ENCODE measurements at regions not wholly inside any gene's neighbourhood (a gene's known extent, or its start where the extent isn't known, plus 50 kb on each side); places are given as distances from the start of the nearest gene placed in this dataset.

DNA sequence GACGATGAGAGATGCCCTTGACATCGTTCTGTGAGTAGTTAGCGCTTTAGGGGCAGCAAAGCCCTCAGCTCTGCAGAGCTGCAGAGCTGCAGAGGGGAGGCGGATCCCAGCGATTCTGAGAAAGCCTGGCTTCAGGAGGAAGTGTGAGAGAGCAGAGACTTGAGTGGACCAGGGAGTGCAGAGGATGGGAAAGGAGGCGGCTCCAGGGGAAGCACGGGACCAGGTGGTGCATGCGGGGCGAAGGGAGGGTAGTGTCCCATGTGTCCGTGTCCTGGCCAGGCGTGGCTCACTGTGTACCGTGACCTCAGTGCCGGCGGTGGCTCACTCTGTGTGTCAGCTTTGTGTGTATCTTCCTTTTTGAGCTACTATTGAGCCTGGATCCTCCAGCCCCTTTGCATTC lies 250.8 kb upstream of the PITRM1 start:
- TF ChIP-seq, protein P1, sequence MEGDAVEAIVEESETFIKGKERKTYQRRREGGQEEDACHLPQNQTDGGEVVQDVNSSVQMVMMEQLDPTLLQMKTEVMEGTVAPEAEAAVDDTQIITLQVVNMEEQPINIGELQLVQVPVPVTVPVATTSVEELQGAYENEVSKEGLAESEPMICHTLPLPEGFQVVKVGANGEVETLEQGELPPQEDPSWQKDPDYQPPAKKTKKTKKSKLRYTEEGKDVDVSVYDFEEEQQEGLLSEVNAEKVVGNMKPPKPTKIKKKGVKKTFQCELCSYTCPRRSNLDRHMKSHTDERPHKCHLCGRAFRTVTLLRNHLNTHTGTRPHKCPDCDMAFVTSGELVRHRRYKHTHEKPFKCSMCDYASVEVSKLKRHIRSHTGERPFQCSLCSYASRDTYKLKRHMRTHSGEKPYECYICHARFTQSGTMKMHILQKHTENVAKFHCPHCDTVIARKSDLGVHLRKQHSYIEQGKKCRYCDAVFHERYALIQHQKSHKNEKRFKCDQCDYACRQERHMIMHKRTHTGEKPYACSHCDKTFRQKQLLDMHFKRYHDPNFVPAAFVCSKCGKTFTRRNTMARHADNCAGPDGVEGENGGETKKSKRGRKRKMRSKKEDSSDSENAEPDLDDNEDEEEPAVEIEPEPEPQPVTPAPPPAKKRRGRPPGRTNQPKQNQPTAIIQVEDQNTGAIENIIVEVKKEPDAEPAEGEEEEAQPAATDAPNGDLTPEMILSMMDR (IDR thresholded peaks at IDR 0.05; ENCODE audit: low read depth, low read length) = no peak
- Histone ChIP-seq H3K4me3 (ENCODE audit: low read depth, low read length) (no peak overlapping the region), H3K27me3 (ENCODE audit: control insufficient read depth, insufficient read depth, low read length) (no peaks in the 10 kb centered on the region), H3K9me3 (ENCODE audit: control insufficient read depth, insufficient read depth, low read length) (peaks cover 5% of the 10 kb centered on the region; the same call in 1 of the 2 replicates), H3K27ac (ENCODE audit: low read depth, low read length) (no peak overlapping the region)
- POLR2A ChIA-PET = no interaction called here
- no peak for DNase-seq (ENCODE audit: low read depth, low spot score)
- CTCF ChIA-PET = no interaction called here

DNA sequence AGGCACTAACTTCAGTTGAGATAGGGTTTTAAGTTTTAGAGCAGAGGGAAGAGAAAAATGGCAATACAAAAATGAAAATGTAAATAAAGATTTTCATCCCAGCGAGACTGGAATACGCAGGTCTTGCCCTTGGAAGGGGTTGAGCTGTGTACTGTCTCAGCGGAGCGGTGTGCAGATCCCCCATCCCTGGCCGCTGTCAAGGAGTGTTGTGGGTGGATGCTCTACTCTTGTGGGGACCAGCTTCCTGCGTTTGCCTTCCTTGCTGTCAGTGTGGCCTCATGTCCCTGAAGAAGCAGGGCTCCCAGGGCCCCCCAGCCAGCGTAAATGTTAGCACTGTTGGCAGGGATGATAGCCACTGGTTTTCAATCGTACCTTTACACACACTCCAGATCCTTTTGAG lies 249.7 kb upstream of the PITRM1 start:
- no peak for DNase-seq (ENCODE audit: low read depth, low spot score)
- ChIA-PET CTCF (no interaction called here), POLR2A (no interaction called here)
- TF ChIP-seq, protein P1 (IDR thresholded peaks at IDR 0.05; ENCODE audit: low read depth, low read length) = no peak
- Histone ChIP-seq H3K27me3 (ENCODE audit: control insufficient read depth, insufficient read depth, low read length) (no peaks in the 10 kb centered on the region), H3K9me3 (ENCODE audit: control insufficient read depth, insufficient read depth, low read length) (peaks cover 5% of the 10 kb centered on the region; the same call in 1 of the 2 replicates), H3K27ac (ENCODE audit: low read depth, low read length) (no peak overlapping the region), H3K4me3 (ENCODE audit: low read depth, low read length) (no peak overlapping the region)

DNA sequence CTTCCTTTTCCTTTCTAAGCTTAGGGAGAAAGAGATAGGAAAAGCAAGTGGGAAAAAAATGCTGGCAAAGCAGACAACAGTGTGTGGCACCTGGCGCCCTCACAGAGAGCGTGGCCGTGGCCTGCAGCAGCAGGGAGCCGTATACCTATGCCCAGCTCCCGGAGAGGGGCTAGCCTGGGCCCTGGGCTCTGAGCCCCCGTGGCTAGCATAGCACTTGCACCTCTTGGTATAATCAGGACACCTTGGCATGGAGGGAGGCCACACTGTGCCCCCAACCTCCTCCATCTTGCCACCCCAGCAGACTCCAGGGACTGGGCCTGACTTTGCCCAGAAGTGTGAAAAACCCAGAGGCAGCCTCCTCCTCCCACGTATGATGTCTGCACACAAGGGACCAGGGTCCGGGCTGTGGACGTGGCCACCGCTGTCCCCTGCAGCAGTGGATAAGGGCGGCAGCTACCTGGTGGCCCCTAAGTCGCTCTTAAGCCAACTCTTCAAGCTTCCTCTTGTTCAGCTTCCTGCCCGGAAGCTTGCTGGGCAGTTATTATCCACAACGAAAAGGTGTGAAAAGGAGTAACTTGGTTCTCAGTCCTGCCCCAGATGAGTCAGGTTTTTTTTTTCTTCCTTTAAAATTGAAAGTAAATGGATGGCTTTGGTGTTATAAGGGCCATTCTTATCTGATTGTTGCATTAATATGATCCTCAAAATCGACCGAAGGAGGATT lies 249.1 kb upstream of the PITRM1 start:
- TF ChIP-seq, protein P1 (IDR thresholded peaks at IDR 0.05; ENCODE audit: low read depth, low read length) = no peak
- ChIA-PET CTCF (no interaction called here), POLR2A (no interaction called here)

DNA sequence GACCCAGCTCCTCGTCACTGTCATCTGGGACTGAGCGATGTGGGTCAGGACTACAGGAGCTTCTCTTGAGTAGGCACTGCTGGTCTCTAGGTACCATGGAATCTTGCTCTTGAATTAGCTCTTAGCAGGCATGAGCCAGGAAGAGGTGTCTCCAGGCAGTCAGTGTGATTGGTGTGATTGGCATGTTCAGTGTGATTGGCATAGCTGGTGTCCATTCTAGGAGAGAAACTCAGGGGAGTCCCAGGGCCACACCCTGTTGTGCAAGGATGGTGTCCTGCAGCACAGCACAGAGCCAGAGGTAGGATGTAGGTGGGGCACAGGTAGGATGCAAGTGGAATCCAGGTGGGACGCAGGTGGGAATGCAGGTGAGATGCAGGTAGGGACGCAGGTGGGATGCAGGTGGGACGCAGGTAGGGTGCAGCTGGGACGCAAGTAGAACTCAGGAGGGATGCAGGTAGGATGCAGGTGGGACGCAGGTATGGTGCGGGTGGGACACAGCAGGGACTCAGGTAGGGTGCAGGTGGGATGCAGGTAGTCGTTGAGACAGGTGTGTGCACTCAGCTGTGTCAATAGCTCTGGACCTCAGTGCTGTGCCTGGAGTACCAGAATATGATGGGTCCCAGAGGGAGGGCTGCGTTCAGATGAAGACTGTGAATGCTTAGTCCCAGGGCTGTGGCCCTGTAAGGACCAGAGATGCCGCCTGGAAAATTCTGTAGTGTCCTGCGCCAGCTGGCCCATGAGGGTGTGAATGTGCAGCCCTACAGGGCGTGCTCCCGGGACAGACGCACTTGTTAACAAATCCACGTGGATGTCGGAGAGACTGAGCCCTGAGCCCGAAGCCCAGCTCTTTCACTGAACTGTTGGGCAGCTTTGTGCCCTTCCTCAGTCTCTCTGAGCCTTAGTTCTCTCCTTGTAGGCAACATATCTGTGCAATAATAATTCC lies 248.2 kb upstream of the PITRM1 start:
- POLR2A ChIA-PET = no interaction called here
- no peaks in the 10 kb centered on the region for H3K27me3 ChIP-seq (ENCODE audit: control insufficient read depth, insufficient read depth, low read length)
- no peak for DNase-seq (ENCODE audit: low read depth, low spot score)
- no peak overlapping the region for H3K4me3 ChIP-seq (ENCODE audit: low read depth, low read length)
- CTCF ChIA-PET = no interaction called here
- peaks cover 5% of the 10 kb centered on the region; the same call in 1 of the 2 replicates for H3K9me3 ChIP-seq (ENCODE audit: control insufficient read depth, insufficient read depth, low read length)
- H3K27ac ChIP-seq (ENCODE audit: low read depth, low read length) = no peak overlapping the region
- TF ChIP-seq, protein P1 (IDR thresholded peaks at IDR 0.05; ENCODE audit: low read depth, low read length) = no peak

More for the DNA sequence above, 249.1 kb upstream of the PITRM1 start:
- H3K27ac ChIP-seq (ENCODE audit: low read depth, low read length) = no peak overlapping the region
- H3K27me3 ChIP-seq (ENCODE audit: control insufficient read depth, insufficient read depth, low read length) = no peaks in the 10 kb centered on the region
- H3K9me3 ChIP-seq (ENCODE audit: control insufficient read depth, insufficient read depth, low read length) = peaks cover 5% of the 10 kb centered on the region; the same call in 1 of the 2 replicates
- DNase-seq (ENCODE audit: low read depth, low spot score) = no peak
- H3K4me3 ChIP-seq (ENCODE audit: low read depth, low read length) = no peak overlapping the region

Data from AG04450 (cell line).